Adrenal gland (tissue), 9 donors: ENCODE measurements at regions not wholly inside any gene's neighbourhood (a gene's known extent, or its start where the extent isn't known, plus 50 kb on each side); places are given as distances from the start of the nearest gene placed in this dataset.

Experiments
- DNase-seq, 7 donors: peaks; one replicate each; pipeline ENCODE4 v3.0.0-alpha.2; 2019 to 2020
- H3K27ac ChIP-seq, 5 donors: fragments of 200-600 bp; sonication (generic) in 4 of 5; 1 replicate in 3 of 5; 2 replicates in 2 of 5; pipeline versions ENCODE4 v1.5.1 to v1.8.0; 2016 to 2020; ENCODE audit warnings: mild to moderate bottlenecking in 1 of 5
- H3K27me3 ChIP-seq: fragments of 200-600 bp; 2 replicates; pipeline ENCODE4 v1.8.0; 2021
- H3K36me3 ChIP-seq, 2 donors: fragments of 200-600 bp; replicated peaks in 1 of 2; 1 replicate in 1 of 2; 2 replicates in 1 of 2; pipeline versions ENCODE4 v1.5.1 to v1.8.0; 2018 to 2022
- H3K4me1 ChIP-seq, 2 donors: fragments of 200-600 bp; replicated peaks in 1 of 2; 1 replicate in 1 of 2; 2 replicates in 1 of 2; pipeline versions ENCODE4 v1.5.1 to v1.8.0; 2018 to 2021
- H3K4me3 ChIP-seq, 4 donors: fragments of 200-600 bp; sonication (generic) in 3 of 4; one replicate each; pipeline ENCODE4 v1.5.1; 2016 to 2018
- H3K9me3 ChIP-seq, 3 donors: fragments of 200-600 bp; sonication (generic) in 1 of 3; replicated peaks in 1 of 3; 1 replicate in 2 of 3; 2 replicates in 1 of 3; pipeline versions ENCODE4 v1.5.1 to v1.8.0; 2016 to 2021
- CTCF ChIP-seq, 6 experiments: fragments of 450-650 bp in 4 of 6; fragments of 200-600 bp in 2 of 6; sonication (generic) in 1 of 6; IDR thresholded peaks; 1 replicate in 5 of 6; 2 replicates in 1 of 6; pipeline versions ENCODE4 v1.5.1 to v1.8.0; 2016 to 2021; ENCODE audit warnings: antibody characterized with exemption in 6 of 6, mild to moderate bottlenecking in 2 of 6, moderate library complexity in 1 of 6
- POLR2A ChIP-seq, 2 donors: fragments of 450-650 bp; IDR thresholded peaks; one replicate each; pipeline ENCODE4 v1.6.1; 2017; ENCODE audit warnings: antibody characterized with exemption in 2 of 2, mild to moderate bottlenecking in 2 of 2, moderate library complexity in 1 of 2
- WGBS, 4 donors: extraction: QIAGEN DNeasy Blood & Tissue Kit in 2 of 4; methylation state at CpG; one replicate each; pipeline versions ENCODE4 v1.1.5 to v1.1.7; 2013 to 2017; 5-methylcytosine and 5-hydroxymethylcytosine counted together
- intact Hi-C, 2 donors: fragments of 100-400 bp; cut with DNase I; formaldehyde crosslinking; loops; one replicate each; pipeline versions ENCODE4 v1.14.1 to v1.15.0; 2022 to 2023
- donor health status: healthy with polysubstance abuse.
- donor health status: Bipolar disorder and iron deficiency.
- donor health status: DM: yes; HTN: yes; CAD: no.
- donor health status: DM: no; HTN: no; CAD: no.
- donor health status: DM: no; HTN: no; CAD: no.

DNA sequence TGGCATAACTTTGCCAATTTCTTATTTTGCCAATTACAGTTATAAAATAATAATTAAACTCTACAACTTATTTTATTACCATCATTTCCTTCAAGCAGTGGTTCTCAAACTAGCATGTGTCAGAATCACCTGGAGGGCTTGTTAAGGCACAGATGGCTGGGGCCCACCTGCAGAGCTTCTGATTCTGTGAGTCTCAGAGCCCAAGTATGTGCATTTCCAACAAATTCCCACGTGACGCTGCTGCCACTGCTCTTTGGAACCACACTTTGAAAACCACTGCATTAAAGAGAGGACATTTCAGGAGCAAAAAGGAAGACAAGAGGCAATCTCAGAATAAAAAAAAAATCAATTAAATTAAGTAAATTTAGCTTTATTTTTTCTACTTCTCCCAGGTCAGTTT is 94.0 kb upstream of the HNRNPA3 start:
- no peak for DNase-seq
- Histone ChIP-seq H3K9me3 (no peaks in the 10 kb centered on the region), H3K36me3 (no peaks in the 10 kb centered on the region), H3K27me3 (no peaks in the 10 kb centered on the region), H3K4me3 (no peak overlapping the region), H3K4me1 (no peaks in the 10 kb centered on the region), H3K27ac (no peak overlapping the region)
- TF ChIP-seq CTCF (IDR thresholded peaks at IDR 0.05) (no peak), POLR2A (IDR thresholded peaks at IDR 0.05) (no peak)
- intact Hi-C loops: no loop called here
- 85 to 96% (median 89%) methylated on average over 2 of the region's 2 CpGs for WGBS, 4 donors

GRCh38 chr2:177119099-177119498 is 93.5 kb upstream of the HNRNPA3 start:
- Histone ChIP-seq H3K9me3 (no peaks in the 10 kb centered on the region), H3K4me1 (no peaks in the 10 kb centered on the region), H3K36me3 (no peaks in the 10 kb centered on the region), H3K27me3 (no peaks in the 10 kb centered on the region), H3K4me3 (no peak overlapping the region), H3K27ac (no peak overlapping the region)
- no peak for TF ChIP-seq CTCF (IDR thresholded peaks at IDR 0.05)
- TF ChIP-seq POLR2A (IDR thresholded peaks at IDR 0.05): no peak
- 95 to 99% (median 96%) methylated on average over 5 of the region's 5 CpGs for WGBS, 4 donors
- DNase-seq: no peak
- intact Hi-C loops: no loop called here

GRCh38 chr2:177123048-177123447 is 89.5 kb upstream of the HNRNPA3 start:
- Histone ChIP-seq H3K4me1 (no peaks in the 10 kb centered on the region), H3K27ac (no peak overlapping the region), H3K4me3 (no peak overlapping the region), H3K36me3 (no peaks in the 10 kb centered on the region), H3K9me3 (no peaks in the 10 kb centered on the region), H3K27me3 (no peaks in the 10 kb centered on the region)
- intact Hi-C loops: no loop called here
- 82 to 89% (median 86%) methylated on average over 1 of the region's 1 CpG for WGBS, 4 donors
- DNase-seq: no peak
- TF ChIP-seq POLR2A (IDR thresholded peaks at IDR 0.05) (no peak), CTCF (IDR thresholded peaks at IDR 0.05) (no peak)

DNA sequence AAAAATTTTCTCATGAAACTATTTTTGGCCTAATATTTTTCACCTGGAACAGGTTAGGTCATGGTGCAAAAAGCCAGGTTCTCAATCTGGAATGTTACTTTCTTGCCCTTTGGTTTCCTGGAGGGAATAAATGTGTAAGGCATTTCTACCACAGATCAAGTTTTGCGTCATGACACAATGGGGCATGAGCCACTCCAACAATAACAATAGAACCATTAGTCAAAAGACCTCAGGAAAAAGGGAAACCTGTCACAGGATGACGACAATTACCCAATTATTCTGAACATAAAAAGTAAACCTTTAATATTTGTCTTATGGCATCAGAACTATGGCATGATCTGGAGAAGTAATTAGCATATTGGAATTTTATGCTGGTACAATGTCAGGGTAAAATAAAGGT is 88.2 kb upstream of the HNRNPA3 start:
- no peak for DNase-seq
- Histone ChIP-seq H3K27me3 (no peaks in the 10 kb centered on the region), H3K4me1 (no peaks in the 10 kb centered on the region), H3K36me3 (no peaks in the 10 kb centered on the region), H3K4me3 (no peak overlapping the region), H3K9me3 (no peaks in the 10 kb centered on the region), H3K27ac (no peak overlapping the region)
- intact Hi-C loops: no loop called here
- TF ChIP-seq POLR2A (IDR thresholded peaks at IDR 0.05): no peak
- TF ChIP-seq CTCF (IDR thresholded peaks at IDR 0.05): no peak
- WGBS, 4 donors: 67 to 75% (median 73%) methylated on average over 2 of the region's 2 CpGs
